Neutrophil (primary cell): ENCODE measurements at regions not wholly inside any gene's neighbourhood (a gene's known extent, or its start where the extent isn't known, plus 50 kb on each side); places are given as distances from the start of the nearest gene placed in this dataset.

ENCODE experiments used
- H3K27ac ChIP-seq: fragments of 200-600 bp; sonication (generic); 2 replicates; pipeline ENCODE4 v1.5.1; 2016; ENCODE audit warnings: mild to moderate bottlenecking, moderate library complexity
- H3K27me3 ChIP-seq: fragments of 200-600 bp; sonication (generic); 2 replicates; pipeline ENCODE4 v1.6.0; 2016; ENCODE audit warnings: mild to moderate bottlenecking
- H3K36me3 ChIP-seq: fragments of 200-600 bp; sonication (generic); 2 replicates; pipeline ENCODE4 v1.5.1; 2017
- H3K4me1 ChIP-seq, 2 experiments: fragments of 200-600 bp in 1 of 2; sonication (generic) in 1 of 2; 1 replicate in 1 of 2; 2 replicates in 1 of 2; pipeline versions ENCODE4 v1.5.1 to v1.6.1; 2013 to 2016; ENCODE audit warnings: low read depth in 1 of 2, low read length in 1 of 2, mild to moderate bottlenecking in 1 of 2, moderate library complexity in 1 of 2; ENCODE audit not compliant: control insufficient read depth in 1 of 2, insufficient read depth in 1 of 2
- H3K4me3 ChIP-seq, 2 experiments: fragments of 200-600 bp in 1 of 2; sonication (generic) in 1 of 2; 1 replicate in 1 of 2; 2 replicates in 1 of 2; pipeline ENCODE4 v1.5.1; 2013 to 2016; ENCODE audit warnings: low read depth in 1 of 2, low read length in 1 of 2, mild to moderate bottlenecking in 1 of 2, moderate library complexity in 1 of 2
- H3K9me3 ChIP-seq: fragments of 200-600 bp; sonication (generic); 2 replicates; pipeline ENCODE4 v1.5.1; 2016
- TF ChIP-seq, protein P1 (sequence below): fragments of 200-600 bp; sonication (generic); IDR thresholded peaks from 2 replicates; pipeline ENCODE4 v1.5.1; 2016; ENCODE audit warnings: antibody characterized with exemption

DNA sequence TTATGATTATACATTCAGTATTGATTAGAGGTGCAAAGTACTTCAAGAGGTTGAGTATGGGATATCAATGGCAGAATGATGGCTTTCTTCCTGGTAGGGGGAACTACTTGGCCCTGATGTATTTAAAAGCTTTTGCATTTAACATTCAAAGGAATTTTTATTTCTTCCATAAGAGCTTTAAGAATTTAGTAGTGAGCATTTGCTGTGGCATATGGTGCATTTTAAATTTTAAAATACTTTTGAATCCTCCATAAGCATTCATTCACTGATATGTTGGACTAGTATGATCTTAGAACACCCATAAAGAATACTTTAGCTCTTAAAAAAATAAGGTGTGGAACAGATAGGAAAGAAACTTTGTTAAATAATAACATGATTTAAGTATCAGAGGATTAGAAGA, 191.9 kb upstream of the PPP1R3A start:
- Histone ChIP-seq H3K27ac (no peak overlapping the region), H3K4me3 (no peak overlapping the region), H3K36me3 (no peaks in the 10 kb centered on the region), H3K9me3 (no peaks in the 10 kb centered on the region), H3K4me1 (no peaks in the 10 kb centered on the region), H3K27me3 (no peaks in the 10 kb centered on the region)
- TF ChIP-seq, protein P1, sequence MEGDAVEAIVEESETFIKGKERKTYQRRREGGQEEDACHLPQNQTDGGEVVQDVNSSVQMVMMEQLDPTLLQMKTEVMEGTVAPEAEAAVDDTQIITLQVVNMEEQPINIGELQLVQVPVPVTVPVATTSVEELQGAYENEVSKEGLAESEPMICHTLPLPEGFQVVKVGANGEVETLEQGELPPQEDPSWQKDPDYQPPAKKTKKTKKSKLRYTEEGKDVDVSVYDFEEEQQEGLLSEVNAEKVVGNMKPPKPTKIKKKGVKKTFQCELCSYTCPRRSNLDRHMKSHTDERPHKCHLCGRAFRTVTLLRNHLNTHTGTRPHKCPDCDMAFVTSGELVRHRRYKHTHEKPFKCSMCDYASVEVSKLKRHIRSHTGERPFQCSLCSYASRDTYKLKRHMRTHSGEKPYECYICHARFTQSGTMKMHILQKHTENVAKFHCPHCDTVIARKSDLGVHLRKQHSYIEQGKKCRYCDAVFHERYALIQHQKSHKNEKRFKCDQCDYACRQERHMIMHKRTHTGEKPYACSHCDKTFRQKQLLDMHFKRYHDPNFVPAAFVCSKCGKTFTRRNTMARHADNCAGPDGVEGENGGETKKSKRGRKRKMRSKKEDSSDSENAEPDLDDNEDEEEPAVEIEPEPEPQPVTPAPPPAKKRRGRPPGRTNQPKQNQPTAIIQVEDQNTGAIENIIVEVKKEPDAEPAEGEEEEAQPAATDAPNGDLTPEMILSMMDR: no peak

DNA sequence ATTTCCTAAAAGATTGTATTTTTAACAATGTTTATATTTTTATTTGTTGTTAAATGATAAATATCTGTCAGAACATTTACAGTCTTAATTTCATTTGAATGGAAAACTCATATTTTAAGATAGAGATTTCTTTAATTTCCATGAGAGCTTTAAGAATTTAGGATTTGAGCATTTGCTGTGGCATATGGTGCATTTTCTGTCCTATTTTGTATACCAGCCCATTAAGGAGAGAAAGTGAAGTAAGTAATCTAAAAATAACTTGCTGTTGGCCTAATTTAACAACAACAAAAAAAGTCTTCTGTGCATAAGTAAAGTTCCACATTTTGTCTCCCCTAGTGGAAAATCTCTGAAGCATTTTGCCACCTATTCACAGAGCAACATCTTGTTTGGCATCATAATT, 190.9 kb upstream of the PPP1R3A start:
- Histone ChIP-seq H3K36me3 (no peaks in the 10 kb centered on the region), H3K27ac (no peak overlapping the region), H3K4me1 (no peaks in the 10 kb centered on the region), H3K27me3 (no peaks in the 10 kb centered on the region), H3K4me3 (no peak overlapping the region), H3K9me3 (no peaks in the 10 kb centered on the region)
- TF ChIP-seq, protein P1: no peak

DNA sequence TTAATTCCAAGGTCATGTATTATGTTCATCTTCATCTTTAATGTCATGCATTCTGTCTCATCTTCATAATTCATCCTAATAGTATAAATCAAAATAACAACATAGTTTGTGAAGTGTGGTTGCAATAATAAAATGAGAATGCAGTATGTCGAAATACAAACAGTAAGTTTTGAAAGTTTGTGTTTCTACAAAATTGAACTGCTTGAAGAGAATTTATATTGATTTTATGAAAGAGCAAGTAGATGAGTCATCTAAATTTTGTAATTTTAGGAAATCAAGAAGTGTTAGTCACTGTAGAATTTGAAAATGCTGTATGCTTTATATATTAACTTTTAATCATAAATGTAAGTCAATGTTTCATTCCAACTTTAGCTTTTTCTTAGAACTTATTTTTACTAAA, 190.5 kb upstream of the PPP1R3A start:
- Histone ChIP-seq H3K27ac (no peak overlapping the region), H3K27me3 (no peaks in the 10 kb centered on the region), H3K36me3 (no peaks in the 10 kb centered on the region), H3K4me1 (no peaks in the 10 kb centered on the region), H3K9me3 (no peaks in the 10 kb centered on the region), H3K4me3 (no peak overlapping the region)
- TF ChIP-seq, protein P1: no peak

DNA sequence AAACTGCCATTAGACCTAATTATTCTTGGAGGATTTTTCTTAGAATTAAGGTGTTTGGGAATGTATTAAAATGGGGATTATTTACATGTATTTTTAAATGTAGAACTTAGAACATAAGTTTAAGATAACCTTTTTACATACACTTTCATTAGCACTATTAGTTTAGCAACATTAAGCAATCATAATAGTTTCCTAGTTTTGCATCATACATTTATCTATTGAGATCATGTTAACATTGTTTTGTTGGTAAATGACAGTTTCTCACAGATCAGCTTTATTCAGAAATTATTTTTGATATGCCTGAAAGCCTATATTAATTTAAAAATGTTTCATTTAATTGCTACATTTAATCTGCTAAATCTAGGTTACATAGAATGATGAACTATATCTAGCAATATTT, 189.7 kb upstream of the PPP1R3A start:
- Histone ChIP-seq H3K4me3 (no peak overlapping the region), H3K27ac (no peak overlapping the region), H3K36me3 (no peaks in the 10 kb centered on the region), H3K27me3 (no peaks in the 10 kb centered on the region), H3K9me3 (no peaks in the 10 kb centered on the region), H3K4me1 (no peaks in the 10 kb centered on the region)
- TF ChIP-seq, protein P1: no peak

DNA sequence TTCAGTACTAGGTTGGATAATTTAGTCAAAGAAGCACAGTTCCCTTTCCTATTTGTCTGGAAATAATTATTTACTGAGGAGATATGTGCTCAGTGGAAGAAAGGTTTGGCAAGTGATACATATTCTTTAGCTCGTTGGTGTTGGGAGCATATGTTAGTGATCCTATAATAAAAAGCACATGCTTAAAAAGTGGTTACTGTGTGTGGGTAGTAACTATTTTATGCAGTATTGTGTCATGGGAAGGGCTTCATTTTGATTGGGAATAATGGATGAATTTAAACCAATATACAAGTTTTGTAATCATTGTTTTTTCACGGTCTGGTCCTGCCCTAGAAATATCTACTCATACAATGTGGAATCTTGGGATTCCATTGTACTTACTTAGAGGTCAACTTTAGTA, 188.7 kb upstream of the PPP1R3A start:
- Histone ChIP-seq H3K27me3 (no peaks in the 10 kb centered on the region), H3K9me3 (no peaks in the 10 kb centered on the region), H3K27ac (no peak overlapping the region), H3K4me1 (no peaks in the 10 kb centered on the region), H3K36me3 (no peaks in the 10 kb centered on the region), H3K4me3 (no peak overlapping the region)
- TF ChIP-seq, protein P1: no peak

DNA sequence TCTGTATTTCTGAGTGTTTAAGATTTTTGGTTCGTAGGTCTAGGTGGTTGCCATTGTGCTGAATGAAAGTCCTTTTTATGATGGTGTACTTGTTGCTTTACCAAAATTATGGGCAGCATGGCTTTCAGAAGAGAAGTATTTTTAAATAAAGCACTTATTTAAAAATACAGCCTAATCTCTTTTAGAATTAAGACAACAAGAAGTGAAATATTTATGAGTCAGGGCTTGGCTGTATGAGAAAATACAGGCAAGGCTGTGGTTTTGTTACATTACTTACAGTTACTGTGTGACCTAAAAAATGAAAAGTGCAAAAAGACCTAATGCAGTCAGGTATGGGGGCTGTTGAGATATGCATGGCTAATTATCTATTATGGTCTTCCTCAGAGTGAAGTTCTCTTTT, 185.2 kb upstream of the PPP1R3A start:
- H3K4me1 ChIP-seq: no peaks in the 10 kb centered on the region
- no peaks in the 10 kb centered on the region for H3K36me3 ChIP-seq
- H3K9me3 ChIP-seq: no peaks in the 10 kb centered on the region
- H3K27me3 ChIP-seq: no peaks in the 10 kb centered on the region
- TF ChIP-seq, protein P1: no peak
- no peak overlapping the region for H3K27ac ChIP-seq
- H3K4me3 ChIP-seq: no peak overlapping the region
